Nephron progenitor cell (in vitro differentiated cells): ENCODE measurements at regions not wholly inside any gene's neighbourhood (a gene's known extent, or its start where the extent isn't known, plus 50 kb on each side); places are given as distances from the start of the nearest gene placed in this dataset.

ENCODE experiments used
- DNase-seq: peaks from one replicate; pipeline ENCODE4 v3.0.0; 2021
- H3K27ac Mint-ChIP-seq: 2 replicates; pipeline ENCODE4 v1.8.0; 2021; ENCODE audit warnings: mild to moderate bottlenecking, moderate library complexity, mixed read lengths
- H3K27me3 Mint-ChIP-seq: 2 replicates; pipeline ENCODE4 v1.8.0; 2021; ENCODE audit warnings: mild to moderate bottlenecking, low read depth, mixed read lengths; ENCODE audit not compliant: poor library complexity
- H3K36me3 Mint-ChIP-seq: 2 replicates; pipeline ENCODE4 v1.8.0; 2021; ENCODE audit warnings: low read depth, mixed read lengths
- H3K4me1 Mint-ChIP-seq: 2 replicates; pipeline ENCODE4 v1.8.0; 2021; ENCODE audit warnings: mixed read lengths
- H3K4me3 Mint-ChIP-seq: 2 replicates; pipeline ENCODE4 v1.8.0; 2021; ENCODE audit warnings: mild to moderate bottlenecking, moderate library complexity, mixed read lengths
- H3K9me3 Mint-ChIP-seq: 2 replicates; pipeline ENCODE4 v1.8.0; 2021; ENCODE audit warnings: mild to moderate bottlenecking, moderate library complexity, mixed read lengths
- TF ChIP-seq, protein P1 (sequence below): fragments of 200-600 bp; sonication (generic); IDR thresholded peaks from 2 replicates; pipeline ENCODE4 v1.5.0; 2021; ENCODE audit warnings: antibody characterized with exemption

DNA sequence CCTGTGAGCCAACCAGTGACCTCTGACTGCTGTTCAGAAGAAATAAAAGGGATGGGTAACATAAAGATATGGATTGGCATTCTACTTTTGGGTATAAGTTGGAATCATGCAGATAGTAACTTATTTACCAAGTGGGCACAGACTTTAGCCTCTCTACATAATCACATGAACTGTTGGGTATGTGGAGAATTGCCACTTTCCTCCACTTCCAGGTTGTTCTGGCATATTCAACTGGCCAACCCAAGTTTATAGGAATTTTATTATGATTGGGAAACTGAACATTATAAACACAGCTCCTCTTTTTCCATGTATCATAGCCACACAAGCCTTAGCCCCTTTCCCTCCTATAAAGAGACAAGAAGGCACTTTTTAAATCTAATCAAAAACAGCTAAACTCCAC is 179.3 kb downstream of the RNF152 start:
- Mint-ChIP-seq H3K27me3 (peaks cover 4% of the 10 kb centered on the region), H3K4me3 (no peak overlapping the region), H3K4me1 (no peaks in the 10 kb centered on the region), H3K27ac (no peak overlapping the region), H3K36me3 (no peaks in the 10 kb centered on the region), H3K9me3 (no peaks in the 10 kb centered on the region)
- TF ChIP-seq, protein P1, sequence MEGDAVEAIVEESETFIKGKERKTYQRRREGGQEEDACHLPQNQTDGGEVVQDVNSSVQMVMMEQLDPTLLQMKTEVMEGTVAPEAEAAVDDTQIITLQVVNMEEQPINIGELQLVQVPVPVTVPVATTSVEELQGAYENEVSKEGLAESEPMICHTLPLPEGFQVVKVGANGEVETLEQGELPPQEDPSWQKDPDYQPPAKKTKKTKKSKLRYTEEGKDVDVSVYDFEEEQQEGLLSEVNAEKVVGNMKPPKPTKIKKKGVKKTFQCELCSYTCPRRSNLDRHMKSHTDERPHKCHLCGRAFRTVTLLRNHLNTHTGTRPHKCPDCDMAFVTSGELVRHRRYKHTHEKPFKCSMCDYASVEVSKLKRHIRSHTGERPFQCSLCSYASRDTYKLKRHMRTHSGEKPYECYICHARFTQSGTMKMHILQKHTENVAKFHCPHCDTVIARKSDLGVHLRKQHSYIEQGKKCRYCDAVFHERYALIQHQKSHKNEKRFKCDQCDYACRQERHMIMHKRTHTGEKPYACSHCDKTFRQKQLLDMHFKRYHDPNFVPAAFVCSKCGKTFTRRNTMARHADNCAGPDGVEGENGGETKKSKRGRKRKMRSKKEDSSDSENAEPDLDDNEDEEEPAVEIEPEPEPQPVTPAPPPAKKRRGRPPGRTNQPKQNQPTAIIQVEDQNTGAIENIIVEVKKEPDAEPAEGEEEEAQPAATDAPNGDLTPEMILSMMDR, result no peak
- DNase-seq, result no peak

DNA sequence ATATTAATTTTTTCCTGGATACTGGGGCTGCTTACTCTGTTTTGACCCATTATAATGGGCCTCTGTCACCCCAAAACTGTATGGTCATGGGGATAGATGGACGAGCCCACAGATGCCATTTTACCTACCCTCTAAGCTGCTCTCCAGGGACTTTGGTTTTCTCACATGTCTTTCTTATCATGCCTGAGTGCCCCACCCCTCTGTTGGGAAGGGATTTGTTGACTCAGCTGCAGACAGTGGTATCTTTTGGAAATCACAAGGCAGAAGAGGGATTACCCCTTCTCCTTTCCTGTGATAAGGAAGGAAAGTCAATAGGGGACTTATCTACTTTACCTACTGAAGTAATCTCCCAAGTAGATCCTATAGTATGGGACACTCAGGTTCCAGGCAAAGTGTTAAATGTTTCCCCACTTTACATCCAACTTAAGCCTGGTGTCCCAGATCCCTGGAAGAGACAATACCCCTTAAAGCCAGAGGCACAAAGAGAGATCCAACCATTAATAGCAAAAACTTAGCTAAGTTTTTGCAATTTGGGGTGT is 182.7 kb downstream of the RNF152 start:
- Mint-ChIP-seq H3K4me1 (no peaks in the 10 kb centered on the region), H3K4me3 (no peak overlapping the region), H3K27ac (no peak overlapping the region), H3K36me3 (no peaks in the 10 kb centered on the region), H3K9me3 (no peaks in the 10 kb centered on the region), H3K27me3 (peaks cover 4% of the 10 kb centered on the region)
- no peak for DNase-seq
- TF ChIP-seq, protein P1, result no peak

DNA sequence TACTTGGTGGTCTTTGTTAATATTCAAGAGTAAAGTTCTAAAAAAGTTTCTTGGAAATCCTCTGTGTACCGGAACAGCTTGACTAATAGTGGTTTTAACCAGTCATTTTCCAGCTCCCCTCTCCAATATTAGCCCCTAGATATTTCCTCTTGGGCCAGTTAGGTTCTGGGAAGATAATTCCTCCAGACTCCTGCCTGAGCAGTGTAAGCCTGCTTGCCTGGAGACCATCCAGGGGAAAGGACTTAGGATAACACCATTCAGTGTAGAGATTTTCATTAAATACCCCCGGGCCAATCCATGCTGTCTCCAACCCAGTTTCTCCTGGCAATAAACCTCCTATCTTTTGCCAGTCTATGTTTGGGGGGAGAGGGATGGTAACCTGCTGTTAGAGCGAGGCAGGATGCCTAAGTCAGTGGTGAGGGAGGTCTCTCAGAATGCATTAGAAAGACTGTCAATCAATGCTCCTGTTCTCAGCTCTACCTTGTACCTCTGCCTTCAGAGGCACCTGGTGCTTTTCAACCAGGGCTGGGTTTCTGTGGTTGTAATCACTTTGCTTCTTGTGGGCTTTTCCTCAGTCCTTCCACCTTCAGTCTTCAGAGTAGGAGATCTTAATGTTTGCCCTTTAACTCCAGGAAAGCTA is 186.4 kb downstream of the RNF152 start:
- Mint-ChIP-seq H3K9me3 (no peaks in the 10 kb centered on the region), H3K4me3 (no peak overlapping the region), H3K27me3 (no peaks in the 10 kb centered on the region)

DNA sequence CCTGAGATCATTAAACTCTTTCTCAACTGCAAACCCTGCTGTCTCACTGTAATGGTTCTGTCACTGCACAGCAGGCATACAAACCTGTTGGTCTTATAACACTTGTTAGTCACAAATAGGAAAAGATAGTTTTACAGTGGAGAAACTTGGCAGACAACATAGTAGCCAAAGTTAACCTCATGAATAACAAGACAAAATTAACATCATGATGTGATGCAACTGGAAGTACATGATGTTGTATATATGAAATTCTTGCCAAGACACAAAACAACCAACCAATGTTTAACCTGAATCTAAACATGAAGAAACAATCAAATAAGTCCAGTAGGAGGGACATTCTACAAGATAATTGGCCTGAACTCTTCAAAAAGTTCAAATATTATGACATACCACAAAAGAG is 189.3 kb downstream of the RNF152 start:
- no peak for DNase-seq
- no peak overlapping the region for H3K27ac Mint-ChIP-seq

More for the DNA sequence above, 186.4 kb downstream of the RNF152 start:
- no peaks in the 10 kb centered on the region for H3K4me1 Mint-ChIP-seq
- H3K27ac Mint-ChIP-seq, result no peak overlapping the region
- H3K36me3 Mint-ChIP-seq, result no peaks in the 10 kb centered on the region
- DNase-seq, result no peak
- TF ChIP-seq, protein P1, result no peak

DNA sequence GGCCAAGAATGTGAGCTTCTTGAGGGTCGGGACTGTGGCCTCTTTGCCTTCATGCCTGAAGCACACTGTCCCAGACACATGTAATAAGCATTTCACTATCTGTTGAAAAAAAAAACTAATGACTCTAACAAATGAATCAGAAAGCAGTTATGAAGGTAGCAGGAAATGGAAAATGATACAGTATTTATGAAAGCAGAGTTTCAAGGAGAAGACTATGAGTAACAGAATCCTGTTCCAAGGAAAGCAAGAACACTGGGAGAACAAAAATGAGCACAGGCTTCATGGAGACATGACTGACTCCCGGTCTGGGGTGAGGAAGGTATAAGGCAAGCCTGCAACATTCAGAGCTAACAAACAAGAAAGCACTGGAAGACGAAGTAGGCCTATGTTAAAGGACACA is 190.8 kb downstream of the RNF152 start:
- no peak overlapping the region for H3K27ac Mint-ChIP-seq
- H3K36me3 Mint-ChIP-seq, result no peaks in the 10 kb centered on the region
- TF ChIP-seq, protein P1, result no peak
- no peak overlapping the region for H3K4me3 Mint-ChIP-seq
- no peaks in the 10 kb centered on the region for H3K27me3 Mint-ChIP-seq
- H3K4me1 Mint-ChIP-seq, result no peaks in the 10 kb centered on the region
- H3K9me3 Mint-ChIP-seq, result no peaks in the 10 kb centered on the region
- DNase-seq, result no peak

More for the DNA sequence above, 189.3 kb downstream of the RNF152 start:
- H3K4me1 Mint-ChIP-seq, result no peaks in the 10 kb centered on the region
- H3K4me3 Mint-ChIP-seq, result no peak overlapping the region
- no peaks in the 10 kb centered on the region for H3K27me3 Mint-ChIP-seq
- H3K9me3 Mint-ChIP-seq, result no peaks in the 10 kb centered on the region
- TF ChIP-seq, protein P1, result no peak
- H3K36me3 Mint-ChIP-seq, result no peaks in the 10 kb centered on the region
